ENCODE measurements at regions not wholly inside any gene's neighbourhood (a gene's known extent, or its start where the extent isn't known, plus 50 kb on each side); places are given as distances from the start of the nearest gene placed in this dataset.

- TF ChIP-seq SIN3A (IDR thresholded peaks at IDR 0.05; ENCODE audit: borderline replicate concordance, insufficient read depth, low read length) (no peak), TAF1 (IDR thresholded peaks at IDR 0.05; ENCODE audit: borderline replicate concordance, insufficient read depth, low read length) (no peak), REST (IDR thresholded peaks at IDR 0.05; ENCODE audit: insufficient read depth in 1 of 2, low read depth in 2 of 2, low read length in 2 of 2) (no peak), POLR2AphosphoS5 (IDR thresholded peaks at IDR 0.05; ENCODE audit: low read depth, low read length) (no peak), FOXP2 (optimal IDR thresholded peaks at IDR 0.05; ENCODE audit: borderline replicate concordance, extremely low read depth, extremely low read length, insufficient read depth) (no peak)
These were observed 437.7 kb upstream of the ADGRB3 start for GRCh38 chr6:68197356-68197755.

GRCh38 chr6:68196645-68197044, 438.4 kb upstream of the ADGRB3 start:
- TF ChIP-seq SIN3A (IDR thresholded peaks at IDR 0.05; ENCODE audit: borderline replicate concordance, insufficient read depth, low read length) (no peak), FOXP2 (optimal IDR thresholded peaks at IDR 0.05; ENCODE audit: borderline replicate concordance, extremely low read depth, extremely low read length, insufficient read depth) (no peak), TAF1 (IDR thresholded peaks at IDR 0.05; ENCODE audit: borderline replicate concordance, insufficient read depth, low read length) (no peak), REST (IDR thresholded peaks at IDR 0.05; ENCODE audit: insufficient read depth in 1 of 2, low read depth in 2 of 2, low read length in 2 of 2) (no peak), POLR2AphosphoS5 (IDR thresholded peaks at IDR 0.05; ENCODE audit: low read depth, low read length) (no peak)

- TF ChIP-seq POLR2AphosphoS5 (IDR thresholded peaks at IDR 0.05; ENCODE audit: low read depth, low read length) (no peak), REST (IDR thresholded peaks at IDR 0.05; ENCODE audit: insufficient read depth in 1 of 2, low read depth in 2 of 2, low read length in 2 of 2) (no peak), TAF1 (IDR thresholded peaks at IDR 0.05; ENCODE audit: borderline replicate concordance, insufficient read depth, low read length) (no peak)
These were observed 440.1 kb upstream of the ADGRB3 start for GRCh38 chr6:68194846-68195478.

DNA sequence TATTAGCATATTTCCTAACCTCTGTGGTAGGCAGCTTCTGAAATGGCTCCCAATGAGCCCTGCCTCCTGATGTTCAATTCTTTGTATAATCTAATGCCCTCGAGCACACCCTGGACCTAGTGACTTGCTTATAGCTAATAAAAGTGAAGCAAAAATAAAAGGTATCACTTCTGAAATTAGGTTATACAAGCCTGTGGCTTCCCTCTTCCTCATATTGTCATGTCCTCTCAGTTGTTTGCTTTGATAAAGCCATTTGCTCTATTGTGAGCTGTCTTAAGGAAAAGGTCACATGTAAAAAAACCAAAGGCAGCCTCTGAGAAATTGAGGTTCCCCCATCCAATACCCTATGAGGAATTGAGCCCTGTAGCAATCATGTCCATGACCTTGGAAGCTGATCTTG, 442.1 kb upstream of the ADGRB3 start:
- TF ChIP-seq SIN3A (IDR thresholded peaks at IDR 0.05; ENCODE audit: borderline replicate concordance, insufficient read depth, low read length) = no peak
- TF ChIP-seq TAF1 (IDR thresholded peaks at IDR 0.05; ENCODE audit: borderline replicate concordance, insufficient read depth, low read length) = no peak
- no peak for TF ChIP-seq REST (IDR thresholded peaks at IDR 0.05; ENCODE audit: insufficient read depth in 1 of 2, low read depth in 2 of 2, low read length in 2 of 2)
- TF ChIP-seq FOXP2 (optimal IDR thresholded peaks at IDR 0.05; ENCODE audit: borderline replicate concordance, extremely low read depth, extremely low read length, insufficient read depth) = no peak
- TF ChIP-seq POLR2AphosphoS5 (IDR thresholded peaks at IDR 0.05; ENCODE audit: low read depth, low read length) = no peak
